ENCODE measurements at regions not wholly inside any gene's neighbourhood (a gene's known extent, or its start where the extent isn't known, plus 50 kb on each side); places are given as distances from the start of the nearest gene placed in this dataset.
"Not testable (repeated sequence)": the region's sequence is repeated elsewhere in the genome, so short reads cannot be mapped to it uniquely, and the experiment has no call there.

DNA sequence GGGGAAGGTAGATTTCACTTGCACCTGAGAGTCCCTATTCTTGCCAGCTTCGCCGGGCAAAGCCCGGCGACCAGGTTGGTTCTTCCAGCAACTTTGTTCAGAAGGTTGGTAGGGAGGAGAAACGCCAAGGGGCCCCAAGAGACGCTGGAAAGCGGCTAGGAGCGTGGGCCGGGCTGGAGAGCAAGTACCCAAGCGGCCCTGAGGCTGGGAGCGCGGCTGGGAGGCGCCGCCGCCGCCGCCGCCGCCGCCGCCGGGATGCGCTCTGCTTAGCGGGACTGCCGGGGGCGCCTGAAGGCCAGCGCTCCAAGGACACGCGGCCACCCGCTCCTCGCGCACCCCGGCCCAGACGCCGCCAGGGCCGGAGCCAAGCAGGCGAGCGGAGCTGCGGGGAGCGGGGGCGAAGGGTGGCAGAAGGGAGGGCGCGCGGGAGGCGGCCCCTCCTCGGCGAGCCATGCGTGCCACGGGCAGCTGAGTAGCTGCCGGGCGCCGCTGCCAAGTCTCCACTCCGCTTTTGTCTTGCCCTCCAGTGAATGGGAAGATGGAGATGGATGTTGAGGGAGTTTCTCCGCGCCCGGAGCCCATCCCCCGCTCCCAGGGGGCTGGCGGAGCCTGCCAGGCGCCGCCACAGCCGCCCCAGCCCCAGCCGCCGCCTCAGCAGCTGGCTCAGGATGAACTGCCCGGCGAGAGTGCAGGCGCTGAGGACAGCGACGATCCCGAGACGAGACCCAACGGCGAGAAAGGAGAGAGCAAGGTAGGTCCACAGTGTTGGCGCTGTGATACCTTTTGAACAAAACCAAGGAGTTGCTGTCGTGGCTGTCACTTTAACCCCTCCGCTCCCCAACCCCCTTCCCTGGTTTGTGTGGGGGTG lies 227.4 kb upstream of the AZI2 start:
- DNase-seq = no peak

DNA sequence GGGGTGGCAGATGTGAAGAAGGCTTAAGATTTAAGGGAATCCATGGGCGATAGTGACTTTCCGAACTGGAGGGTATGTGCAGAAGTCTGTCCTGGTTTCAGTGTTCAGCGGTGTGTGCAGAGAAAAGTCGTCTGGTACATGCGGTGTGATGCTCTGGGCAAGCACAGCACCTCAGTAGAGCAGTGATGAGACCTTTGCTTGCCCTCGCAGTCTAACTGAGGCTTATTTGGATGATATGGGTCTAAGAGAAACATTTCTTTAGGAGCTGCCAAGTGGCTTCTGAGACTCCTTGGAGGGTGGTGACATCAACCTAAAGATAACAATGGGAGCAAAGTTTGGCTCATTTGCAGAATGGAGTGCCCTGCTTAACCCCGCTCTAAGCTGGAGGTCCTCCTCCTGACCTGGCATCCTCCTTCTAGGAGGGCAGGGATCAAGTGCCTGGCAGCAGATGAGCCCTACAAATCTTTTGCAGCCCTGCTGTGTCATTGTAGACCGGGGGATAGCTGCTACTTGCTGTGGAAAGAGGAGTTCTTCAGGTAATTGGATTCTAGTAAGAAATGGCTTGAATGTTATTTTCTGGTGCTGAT lies 228.1 kb upstream of the AZI2 start:
- DNase-seq = no peak

DNA sequence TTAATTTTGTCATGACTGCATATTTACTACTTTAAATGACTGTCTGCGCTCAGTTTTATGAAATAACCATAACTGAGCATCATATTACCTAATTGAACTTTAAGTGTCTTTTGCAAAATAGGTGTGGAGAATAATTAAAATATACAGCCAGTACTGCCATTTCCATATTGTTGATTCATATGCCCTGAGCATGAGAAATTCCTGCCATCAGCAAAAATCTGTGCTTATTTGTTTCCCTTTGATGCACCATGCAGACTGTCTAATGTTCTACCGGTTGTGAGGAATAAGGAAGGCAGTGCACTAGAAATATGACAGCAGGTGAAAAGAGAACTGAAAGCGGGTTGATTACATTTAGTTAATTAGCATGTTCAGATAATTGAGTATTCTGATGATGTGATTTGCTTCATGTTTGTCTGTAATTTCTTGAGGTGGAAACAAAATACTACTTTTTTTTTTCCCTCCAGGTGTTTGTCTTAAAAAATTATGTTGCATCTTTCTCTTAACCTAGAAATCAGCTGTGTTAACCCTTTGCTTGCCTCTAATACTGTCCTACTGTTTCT lies 229.4 kb upstream of the AZI2 start:
- no peak for DNase-seq

DNA sequence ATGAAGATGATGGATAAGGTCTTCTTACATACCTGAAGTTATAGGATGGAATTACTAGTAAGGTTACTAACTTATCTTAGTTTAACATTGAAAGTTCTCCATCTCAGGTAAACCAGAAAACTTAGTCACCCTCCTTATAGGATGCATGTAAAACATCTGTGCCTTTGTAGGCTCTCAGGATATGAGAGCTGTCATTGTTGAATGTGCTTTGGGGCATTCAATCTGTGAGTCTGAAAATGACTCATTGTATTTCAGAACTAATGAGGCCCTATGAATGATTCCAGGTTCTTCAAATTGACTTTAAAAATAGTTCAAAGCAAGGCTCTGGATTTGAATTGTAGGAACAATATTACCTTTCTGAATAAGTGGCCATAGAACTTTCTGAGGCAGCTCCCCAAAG lies 237.7 kb upstream of the AZI2 start:
- no peak for DNase-seq

DNA sequence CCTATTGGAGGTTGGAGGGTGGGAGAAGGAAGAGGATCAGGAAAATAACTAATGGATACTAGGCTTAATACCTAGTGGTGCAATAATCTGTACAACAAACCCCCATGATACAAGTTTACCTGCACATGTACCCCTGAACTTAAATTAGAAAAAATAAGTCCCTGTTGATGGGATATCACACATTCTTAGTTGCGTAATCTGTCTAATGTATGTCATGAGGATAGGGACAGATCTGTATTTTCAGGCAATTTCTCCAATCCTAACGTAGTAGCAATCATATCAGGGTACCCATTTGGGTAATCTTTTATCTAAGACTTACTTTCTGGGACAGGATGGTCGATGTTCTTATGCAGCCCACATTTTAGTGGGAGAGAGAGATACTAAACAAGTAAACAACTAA lies 239.1 kb upstream of the AZI2 start:
- DNase-seq = no peak

DNA sequence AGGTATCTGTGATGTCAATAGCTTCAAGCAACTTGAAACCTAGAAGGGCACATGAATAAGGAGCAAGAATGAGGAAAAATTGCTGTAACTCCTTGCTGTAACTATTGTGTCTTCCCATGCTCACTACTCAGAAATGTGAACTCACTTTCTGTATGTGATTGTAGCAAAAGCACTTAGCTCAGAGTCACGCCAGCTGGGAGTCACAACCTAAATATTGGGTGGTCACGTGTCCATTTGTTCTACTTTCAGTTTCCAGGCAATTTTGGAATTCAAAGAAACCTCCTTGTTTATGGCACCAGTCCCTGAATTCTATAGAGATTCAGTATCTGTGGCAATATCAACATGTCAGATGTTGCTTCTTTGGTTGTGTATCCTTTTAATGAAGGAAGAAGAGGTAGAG lies 241.6 kb upstream of the AZI2 start:
- DNase-seq = no peak

DNA sequence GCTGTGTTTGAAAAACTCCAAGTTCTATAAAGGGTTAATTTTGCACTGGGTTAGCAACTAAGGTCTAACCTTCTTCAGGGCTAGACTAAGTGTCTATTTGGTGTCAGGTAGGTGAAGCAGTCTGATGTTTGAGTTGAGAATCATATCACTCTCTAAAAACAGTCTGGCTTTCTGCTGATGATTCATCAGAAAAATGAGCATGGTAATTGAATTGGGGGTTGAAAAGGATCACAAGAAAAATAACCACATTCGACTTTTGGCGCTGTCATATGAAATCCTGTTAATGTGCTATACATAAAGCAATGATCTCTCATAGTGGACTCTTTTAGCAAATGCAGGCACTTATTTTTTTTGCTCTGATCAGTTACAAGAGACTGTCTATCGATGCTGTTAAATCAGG lies 242.2 kb upstream of the AZI2 start:
- DNase-seq = no peak

DNA sequence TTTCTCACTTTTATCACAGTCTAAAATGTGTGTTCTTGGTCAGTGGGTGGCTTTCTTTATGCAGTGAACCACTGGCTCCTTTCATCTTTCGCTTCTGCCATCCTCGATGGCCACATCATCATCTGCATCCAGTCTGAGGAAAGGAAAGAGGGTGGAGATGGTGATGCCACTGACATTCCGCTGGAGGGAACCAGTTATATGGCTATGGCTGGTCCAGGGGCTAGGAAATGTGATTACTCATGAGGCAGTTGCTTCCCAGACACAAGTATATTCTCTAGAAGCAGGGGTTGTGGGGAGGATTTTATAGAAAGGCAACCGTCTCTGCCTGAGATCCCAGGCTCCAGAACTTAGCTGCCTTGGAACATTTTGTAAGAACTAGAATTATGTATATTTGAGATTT lies 246.7 kb upstream of the AZI2 start:
- DNase-seq = no peak

DNA sequence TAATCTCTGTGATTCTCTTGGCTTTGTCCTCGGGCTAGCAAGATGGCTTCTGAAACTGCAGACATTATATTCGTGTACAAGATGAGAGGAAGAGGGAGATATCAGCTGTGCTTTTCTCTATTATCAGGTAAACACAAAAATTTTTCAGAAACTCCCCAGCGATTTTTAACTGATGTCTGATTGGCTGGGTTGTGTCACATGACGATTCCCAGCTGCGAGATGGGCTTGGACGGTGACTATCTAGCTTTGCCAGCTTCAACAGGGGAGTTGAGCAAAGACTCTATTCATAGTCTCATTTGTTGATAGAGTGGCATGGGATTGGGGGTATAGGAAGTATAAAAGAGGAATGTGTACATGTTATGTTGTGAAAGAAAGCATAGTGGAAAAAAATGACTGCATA lies 248.8 kb upstream of the AZI2 start:
- no peak for DNase-seq

DNA sequence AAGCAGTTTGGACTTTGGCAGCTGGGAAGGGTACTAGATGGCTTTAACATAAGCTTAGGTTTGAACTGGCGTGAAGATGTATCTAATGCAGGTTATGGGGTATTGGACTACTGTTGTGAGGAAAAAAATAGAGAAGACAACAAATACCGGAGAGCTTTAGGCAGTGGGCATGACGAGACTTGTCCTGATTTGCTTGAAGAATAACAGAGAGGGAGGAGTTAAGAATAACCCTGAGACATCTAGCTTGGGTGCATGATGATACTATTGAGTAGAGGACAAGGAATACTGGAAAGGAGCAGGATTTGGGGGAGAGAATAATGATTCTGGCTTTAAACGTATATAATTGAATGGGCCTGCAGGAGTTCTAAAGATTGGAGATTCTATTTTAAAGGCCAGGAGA lies 249.5 kb upstream of the AZI2 start:
- no peak for DNase-seq

DNA sequence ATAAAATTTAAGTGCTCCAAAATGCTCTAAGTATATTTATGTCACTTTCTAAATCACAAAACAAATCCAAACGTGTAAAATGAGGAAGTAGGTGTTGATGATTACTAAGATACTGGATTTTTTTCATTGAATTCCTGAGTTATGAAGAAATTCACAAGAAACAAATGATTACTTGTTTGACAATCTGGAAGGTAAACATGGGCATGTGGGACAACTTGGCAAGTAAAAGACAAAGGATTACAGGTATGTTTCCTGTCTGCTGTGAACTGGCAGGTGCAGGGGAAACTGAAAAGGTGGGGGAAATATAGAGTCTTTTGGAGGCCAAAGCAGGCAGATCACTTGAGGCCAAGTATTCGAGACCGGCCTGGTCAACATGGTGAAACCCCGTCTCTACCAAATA lies 252.7 kb upstream of the AZI2 start:
- DNase-seq = no peak

DNA sequence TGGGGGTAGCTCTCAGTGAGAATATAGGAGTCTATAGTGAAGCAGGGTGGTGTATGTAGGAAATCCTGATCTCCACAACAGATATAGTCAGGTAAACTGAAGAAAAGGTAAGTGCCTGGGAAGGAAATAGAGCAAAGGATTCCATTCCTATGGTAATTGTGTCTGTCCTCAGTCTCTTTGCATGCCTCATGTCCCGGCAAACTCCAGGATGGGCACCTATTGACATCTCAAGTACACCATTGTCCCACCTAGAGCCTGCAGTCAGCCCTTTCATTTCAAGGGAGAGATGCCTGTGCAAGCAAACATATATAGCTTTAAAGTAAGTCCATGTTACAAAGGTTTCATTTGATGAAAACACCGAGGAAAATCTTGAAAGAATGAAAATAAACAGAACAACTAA lies 257.7 kb upstream of the AZI2 start:
- DNase-seq = no peak

DNA sequence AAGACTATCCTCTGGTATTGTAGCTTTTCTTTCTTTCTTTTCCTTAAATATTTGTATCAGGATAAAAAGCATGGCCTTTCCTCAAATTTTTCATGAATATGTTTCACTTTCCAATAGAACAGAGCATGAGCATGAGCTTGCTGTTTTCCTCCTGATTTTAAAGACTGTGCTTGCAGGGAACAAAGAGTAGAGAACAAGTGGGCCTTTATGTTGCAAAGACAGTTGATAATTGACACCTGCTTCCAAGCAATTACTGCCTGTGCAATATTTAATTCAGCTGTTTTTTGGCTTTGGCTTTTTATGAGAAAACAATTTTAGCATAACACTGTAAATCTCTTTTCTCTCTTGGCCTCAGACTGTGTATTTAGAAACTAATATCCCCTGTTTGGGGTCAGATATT lies 263.6 kb upstream of the AZI2 start:
- no peak for DNase-seq

DNA sequence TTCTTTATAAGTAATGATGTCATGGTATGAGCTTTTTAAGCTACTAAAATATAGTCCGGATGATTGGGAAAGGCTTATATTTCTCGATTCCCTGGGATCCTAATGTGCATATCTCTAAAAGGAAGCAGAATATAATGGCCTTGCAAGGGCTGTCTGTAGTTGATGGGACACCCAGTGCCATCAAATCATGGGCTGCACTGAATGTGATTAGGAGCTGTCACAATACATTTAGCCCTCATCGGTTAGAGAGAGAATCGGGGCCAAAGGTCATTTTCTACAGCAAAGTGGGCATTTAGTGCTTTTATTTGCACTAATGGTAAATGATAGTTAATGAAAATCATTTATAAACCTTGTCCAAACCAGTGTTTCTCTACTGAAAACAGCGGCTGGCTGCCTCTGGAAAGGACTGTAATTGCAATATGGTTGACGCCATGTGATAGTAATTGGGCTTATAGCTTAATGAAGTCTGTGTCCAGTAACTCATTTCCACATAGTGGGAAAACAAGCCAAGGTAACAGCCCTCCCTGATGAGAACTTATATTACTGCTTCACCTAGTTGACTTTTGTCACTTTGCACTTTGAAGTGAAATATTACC lies 265.0 kb upstream of the AZI2 start:
- no peak for DNase-seq

DNA sequence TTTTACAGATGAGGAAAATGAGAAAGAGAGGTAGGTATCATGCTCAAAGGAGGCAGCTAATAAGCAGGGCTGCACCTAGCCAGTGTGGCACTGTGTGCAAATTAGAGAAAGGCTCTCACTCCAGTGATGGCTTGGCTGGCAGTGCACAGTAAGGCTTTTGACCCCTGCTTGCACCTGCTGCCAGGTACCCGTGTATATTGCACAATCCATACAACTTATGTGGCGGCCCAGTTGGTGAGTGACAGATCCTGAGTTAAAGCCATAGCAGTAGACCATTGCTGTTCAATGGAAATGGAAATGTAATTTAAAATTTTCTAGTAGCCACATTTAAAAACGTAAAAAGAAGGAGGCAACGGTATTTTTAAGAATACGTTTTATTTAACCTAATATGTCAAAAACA lies 266.4 kb upstream of the AZI2 start:
- DNase-seq = no peak

DNA sequence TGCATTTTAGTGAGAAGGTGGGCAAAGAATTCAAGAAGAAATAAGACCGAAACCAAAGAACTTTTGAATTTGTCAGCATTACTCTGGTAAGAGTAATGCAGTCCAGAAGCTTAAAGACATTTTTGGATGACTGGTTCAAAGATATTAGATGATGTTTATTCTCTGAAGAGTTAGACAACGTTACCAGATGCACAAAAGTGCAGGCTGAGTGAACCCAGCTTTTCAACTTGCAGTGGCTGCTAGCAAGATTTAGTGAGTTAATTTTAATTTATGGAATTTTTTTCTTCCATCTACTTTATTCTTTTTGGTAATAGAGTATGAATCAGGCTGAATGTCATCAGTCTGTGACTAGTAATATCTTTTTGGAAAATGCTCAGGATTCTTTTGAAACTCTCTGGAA lies 267.3 kb upstream of the AZI2 start:
- DNase-seq = no peak

DNA sequence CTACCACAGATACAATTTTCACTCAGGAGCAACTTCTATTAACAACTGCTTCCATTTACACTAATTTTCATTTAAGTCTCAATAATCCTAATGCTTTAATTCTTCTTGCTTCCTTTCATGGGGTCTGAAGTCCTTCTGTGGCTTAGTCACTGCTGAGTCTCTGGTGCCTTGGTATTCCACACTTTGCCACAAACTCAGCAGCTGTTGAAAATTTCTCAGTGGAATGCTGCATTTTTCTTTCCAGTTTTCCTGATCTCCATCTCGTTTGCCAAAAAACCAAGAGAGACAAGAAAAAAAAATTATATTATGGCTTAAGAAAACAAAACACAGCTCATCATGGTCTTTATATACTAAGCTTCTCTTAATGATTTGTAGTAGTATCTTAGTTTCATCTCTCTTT lies 269.2 kb upstream of the AZI2 start:
- no peak for DNase-seq

DNA sequence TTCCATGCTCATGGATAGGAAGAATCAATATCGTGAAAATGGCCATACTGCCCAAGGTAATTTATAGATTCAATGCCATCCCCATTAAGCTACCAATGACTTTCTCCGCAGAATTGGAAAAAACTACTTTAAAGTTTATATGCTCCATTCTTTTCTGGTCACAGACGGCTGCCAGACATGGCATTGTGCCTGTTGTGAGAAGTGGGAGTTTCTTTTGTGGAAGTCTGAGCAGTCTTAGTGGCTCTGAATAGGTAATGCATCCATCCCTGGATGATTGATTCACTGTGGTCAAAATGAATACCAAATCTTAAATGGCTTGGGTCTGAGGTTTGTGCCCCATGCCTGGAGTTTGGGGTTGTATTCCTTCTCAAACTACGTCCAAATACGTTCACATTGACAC lies 274.5 kb upstream of the AZI2 start:
- no peak for DNase-seq

DNA sequence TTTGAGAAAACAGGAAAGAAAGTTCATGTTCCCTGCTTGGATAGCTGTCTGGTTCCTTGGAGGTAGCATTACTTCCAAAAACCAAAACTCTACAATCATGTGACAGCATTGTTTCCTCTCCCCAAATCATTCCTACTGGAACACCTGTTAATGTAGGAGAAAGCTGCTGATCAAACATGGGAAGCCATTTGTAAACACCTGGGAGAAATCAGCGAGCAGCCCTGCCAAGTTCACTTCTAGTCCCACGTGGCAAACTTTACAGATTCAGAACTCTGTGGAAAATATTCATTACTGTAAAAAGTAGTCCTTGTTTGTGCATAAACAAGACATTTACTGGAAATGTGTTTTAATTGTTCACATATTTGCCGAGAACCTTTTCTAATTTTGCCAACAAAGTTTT lies 275.5 kb upstream of the AZI2 start:
- no peak for DNase-seq

DNA sequence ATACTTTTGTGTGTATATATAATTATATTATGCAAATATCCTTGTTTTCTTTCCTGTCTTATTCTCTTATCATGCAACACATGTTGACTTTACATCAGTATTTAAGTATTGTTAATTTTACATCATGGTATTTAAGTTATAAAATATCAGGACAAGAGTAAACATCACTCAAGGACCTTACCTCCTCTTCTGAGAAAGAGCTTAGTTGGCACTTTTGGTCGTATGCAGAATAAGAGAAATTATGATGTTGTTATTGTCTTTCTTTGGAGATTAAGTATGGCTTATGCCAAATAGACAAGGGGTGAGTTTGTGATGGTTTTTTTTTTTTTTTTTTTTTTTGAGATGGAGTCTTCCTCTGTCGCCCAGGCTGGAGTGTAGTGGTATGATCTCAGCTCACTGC lies 279.2 kb upstream of the AZI2 start:
- DNase-seq = not testable (repeated sequence)

DNA sequence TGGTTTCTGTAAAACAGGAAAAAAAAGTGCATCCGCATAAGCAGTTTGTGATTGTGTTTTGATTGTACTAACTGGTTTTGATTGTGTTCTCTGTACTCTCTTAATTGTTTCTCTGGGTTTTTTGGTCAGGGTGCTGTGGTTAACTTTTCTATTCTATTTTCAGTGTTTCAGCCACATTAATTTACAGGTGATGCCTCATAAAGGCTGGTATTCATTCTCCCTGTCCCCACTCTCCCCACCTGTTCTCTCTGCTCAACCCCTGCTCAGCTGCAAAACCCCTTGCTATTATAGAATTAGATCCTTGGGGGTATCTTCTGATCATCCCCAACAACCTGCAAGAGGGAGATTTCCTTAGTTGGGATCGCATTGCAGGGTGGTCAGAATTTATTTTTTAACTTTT lies 285.4 kb upstream of the AZI2 start:
- DNase-seq = no peak

DNA sequence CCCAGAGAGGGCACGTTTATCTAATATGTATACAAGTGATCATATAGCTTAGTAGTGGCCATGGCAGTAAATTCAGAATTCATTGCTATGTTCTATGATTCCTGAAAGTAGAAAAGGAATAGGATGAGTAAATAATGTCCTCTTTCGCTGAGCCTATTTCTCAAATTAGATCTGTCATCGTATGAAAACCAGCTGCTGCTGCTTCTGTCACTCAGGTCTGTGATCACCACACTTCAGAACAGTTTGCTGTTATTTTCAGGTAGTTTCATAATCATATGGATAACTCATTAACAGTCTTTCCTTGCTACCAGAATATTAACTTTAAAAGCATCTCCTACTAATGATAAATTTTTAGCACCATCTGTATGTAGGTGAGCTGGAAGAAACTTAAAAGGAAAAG lies 289.1 kb upstream of the AZI2 start:
- no peak for DNase-seq

DNA sequence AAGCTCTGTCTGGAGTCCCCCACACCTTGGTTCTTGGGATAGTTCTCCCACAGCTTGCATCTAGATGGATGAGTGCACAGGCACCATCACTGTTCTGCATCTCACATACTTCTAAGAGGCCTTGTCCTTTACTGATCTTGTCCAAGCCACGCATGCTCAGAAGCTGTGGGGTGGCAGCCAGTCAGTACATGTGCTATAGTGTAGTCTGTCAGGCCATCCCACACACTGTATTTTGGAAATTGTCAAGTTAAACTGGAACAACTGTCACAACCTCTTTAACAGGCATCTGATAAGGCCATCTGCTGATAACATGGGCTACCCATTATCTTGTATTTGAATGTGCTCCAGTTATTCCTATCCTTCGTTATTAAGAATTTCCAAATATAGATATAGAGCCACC lies 296.5 kb upstream of the AZI2 start:
- no peak for DNase-seq

DNA sequence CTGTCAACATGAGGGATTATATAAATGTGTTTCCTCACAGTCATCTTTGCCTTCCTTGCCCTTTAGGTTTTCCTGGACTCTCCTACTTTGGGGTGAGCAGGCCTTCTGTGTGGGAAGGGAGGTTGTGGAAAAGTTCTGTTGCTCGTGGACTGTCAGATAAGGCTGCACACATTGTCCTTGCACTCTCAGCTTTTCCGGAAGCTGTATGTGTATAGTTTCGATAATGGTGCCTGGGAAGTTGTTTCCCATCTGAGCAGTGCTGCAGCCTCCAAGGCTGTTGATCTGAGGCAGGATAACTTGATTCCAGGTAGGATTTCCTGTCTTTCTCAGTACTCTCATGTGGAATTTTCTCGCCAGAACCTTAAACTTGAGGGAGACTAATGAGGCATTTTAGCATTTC lies 297.8 kb upstream of the AZI2 start:
- DNase-seq = no peak

Data from activated CD8-positive, alpha-beta memory T cell treated with anti-CD3 and anti-CD28 coated beads, Interleukin-2, amount 50 U/mL, for 4 hours (primary cell).